ENCODE measurements at regions not wholly inside any gene's neighbourhood (a gene's known extent, or its start where the extent isn't known, plus 50 kb on each side); places are given as distances from the start of the nearest gene placed in this dataset.

GRCh38 chr17:79365836-79366770, 244.7 kb downstream of the RBFOX3 start:
- DNase-seq = no peak

DNA sequence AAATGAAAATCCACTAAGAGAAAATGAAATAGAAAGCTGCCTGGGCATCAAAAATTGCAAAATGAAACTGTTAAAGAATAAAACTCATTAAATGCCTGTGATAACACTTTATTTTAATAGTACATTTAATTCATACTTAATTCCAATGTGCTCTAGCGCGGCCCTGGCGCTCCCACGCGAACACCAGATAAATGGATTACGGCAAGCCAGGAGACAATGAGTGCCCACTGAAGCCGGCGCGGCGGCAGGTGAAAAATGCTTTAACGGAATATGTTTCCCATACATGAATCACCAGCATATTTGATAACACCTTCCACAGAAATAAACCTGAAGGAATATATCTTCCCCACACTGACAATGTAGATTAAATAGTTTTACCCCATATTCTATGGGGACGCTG, 245.5 kb downstream of the RBFOX3 start:
- no peak for DNase-seq

DNA sequence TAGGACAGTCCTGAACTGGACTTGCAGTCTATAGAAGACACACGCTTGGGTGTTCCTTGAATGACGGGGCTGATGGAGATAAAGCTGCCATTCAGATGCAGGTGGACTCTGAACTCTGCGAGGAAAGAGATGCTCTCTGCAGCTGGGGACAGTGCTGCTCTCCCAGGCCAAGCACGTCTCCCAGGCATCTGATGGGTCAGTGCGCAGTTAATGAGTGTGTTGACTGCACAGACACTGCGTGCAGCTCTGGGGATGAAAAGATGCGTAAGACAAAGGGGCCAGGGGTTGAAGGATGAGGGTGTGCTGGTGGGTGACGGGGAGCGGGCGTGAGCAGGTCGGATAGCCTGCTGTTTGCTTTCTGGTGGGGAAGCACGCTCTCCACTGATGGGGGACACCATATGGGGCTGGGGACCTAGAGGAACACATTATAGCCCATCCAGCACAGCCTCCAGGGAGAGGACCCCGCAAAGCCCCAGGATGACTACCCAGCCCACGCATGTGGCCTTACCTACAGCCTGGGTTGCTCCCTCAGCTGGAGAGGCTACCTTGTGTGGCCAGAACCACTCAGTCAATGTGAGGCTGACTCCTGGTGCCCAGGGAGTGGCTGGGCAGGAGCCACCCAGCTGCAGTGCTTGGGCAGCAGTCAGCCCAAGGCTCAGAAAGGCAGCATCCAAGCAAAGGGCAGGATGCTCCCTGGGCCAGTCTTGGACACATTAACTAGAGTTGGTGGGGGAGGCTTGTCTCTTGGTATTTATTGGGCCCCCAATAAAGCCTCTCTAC, 246.3 kb downstream of the RBFOX3 start:
- no peak for DNase-seq

- no peak for DNase-seq
Measured at GRCh38 chr17:79363552-79364275, 247.1 kb downstream of the RBFOX3 start.

- no peak for DNase-seq
Measured at GRCh38 chr17:79362772-79363305, 248.0 kb downstream of the RBFOX3 start.

DNA sequence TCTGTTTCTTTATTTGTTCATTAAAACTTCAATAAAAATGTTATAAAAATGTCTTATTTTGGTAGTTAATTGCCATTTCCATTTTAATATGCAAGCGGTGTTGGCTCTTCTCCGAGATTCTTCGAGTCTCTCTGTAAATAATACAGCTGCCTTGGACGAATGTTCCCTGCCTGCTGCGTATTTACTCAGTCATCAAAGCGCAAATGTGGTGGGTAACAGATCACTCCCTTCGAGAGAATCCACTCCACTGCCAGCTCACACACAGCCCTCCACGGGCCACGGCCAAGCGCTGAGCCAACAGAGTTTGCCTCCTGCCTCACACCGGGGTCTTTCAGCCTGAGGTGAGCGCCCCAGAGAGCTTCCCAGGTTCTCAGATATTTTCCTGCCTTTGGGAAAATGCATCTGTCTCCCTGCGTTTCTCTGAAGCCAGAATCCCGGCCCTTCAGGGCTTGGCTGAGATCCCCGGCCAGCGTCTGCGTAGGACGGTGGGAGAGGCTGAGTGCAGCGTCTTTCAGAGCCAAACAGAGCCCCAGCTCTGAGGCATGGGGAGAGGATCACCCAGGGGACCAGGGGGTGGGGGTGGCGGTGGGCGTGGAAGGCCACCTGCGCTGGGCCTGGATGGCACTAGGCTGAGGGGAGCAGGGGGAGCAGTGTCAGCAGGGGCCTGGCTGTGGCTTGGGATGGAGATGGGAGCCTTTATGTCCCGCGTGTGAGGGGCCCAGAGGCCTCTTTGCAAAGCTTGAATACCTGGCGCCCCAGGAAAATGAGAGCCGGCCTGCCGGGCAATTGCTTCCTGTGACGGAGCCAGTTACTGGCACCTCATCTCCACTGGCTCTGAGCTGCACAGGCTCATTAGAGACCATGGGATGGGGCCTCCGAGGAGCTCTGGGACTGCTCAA, 248.7 kb downstream of the RBFOX3 start:
- no peak for DNase-seq

GRCh38 chr17:79361221-79361734, 249.6 kb downstream of the RBFOX3 start:
- DNase-seq = no peak

GRCh38 chr17:79360196-79360595, 250.7 kb downstream of the RBFOX3 start:
- DNase-seq = no peak

DNA sequence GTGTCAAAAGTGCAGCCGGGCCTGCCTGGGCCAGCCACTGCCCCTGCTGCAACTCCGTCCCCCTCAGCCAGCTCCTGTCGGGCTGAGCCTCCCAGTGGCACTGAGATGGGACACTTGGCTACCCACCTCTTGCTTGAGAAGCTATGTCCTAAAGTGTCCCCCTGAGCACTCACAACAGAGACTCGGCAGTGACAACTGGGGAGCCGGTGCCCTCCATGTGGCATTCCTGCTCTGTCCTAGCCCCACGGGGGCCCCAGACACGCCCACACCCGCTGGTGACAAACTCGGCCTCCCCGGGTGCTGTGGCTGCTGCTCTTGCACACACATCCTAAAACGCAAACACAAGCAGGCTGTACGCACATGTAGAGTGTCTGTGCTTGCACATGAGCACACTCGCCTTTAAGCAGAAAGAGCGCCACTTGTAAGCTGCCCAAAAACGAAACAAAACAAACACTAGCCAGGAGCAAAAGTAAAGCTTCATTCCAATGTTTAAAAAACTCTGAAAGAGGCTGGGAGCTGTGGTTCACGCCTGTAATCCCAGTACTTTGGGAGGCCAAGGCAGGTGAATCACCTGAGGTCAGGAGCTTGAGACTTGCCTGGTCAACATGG, 253.9 kb downstream of the RBFOX3 start:
- no peak for DNase-seq

DNA sequence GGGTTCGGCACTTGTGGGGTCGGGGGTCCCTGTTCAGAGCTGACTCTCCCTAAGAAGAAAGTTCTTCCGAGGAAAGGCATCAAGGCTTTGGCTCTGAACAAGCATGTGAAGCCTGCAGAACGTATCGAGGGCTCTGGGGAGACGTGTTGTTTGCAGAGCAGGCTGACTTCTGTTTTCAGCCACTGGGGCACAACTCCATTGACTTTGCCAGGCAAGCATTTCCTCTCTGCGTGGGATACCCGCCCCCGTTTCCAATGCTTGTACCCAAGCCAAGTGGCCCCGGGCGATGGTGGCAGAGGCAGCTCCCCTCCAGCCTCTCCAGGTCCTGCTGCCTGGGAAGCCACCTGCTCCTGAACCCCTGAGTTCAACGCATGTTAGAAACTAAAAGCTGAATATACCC, 255.7 kb downstream of the RBFOX3 start:
- DNase-seq = no peak

DNA sequence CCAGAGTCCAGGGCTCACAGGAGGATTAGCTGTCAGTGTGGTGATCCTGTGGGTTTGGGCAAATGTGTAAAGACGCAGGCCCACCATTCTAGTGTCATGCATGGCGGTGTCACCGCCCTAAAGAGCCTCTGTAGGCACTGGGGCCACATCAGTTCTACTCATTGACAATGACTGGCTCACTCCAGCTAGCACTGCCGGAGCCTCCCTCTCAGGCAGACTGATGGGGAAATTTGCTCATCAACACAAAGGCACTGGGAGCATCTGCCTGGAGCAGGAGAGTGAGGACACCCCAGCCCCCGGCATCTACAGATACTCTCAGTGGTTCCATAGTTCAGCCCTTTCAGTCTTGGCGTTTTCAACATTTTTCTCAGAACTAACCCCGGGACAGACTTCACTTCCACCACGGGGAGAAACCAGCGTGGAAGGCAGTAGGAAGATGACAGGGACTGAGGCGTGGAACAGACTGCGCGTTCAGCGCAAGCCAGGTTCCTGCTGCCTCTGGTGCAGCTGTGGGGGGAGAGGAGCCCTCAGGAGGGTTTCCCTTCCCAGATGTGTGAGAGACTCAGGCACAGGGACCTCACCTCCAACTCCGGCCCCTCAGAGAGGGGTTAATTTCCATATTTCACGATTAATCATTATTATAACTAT, 256.6 kb downstream of the RBFOX3 start:
- DNase-seq = no peak

- DNase-seq = no peak
Measured at GRCh38 chr17:79353548-79353947, 257.3 kb downstream of the RBFOX3 start.

GRCh38 chr17:79353016-79353415, 257.8 kb downstream of the RBFOX3 start:
- no peak for DNase-seq

DNA sequence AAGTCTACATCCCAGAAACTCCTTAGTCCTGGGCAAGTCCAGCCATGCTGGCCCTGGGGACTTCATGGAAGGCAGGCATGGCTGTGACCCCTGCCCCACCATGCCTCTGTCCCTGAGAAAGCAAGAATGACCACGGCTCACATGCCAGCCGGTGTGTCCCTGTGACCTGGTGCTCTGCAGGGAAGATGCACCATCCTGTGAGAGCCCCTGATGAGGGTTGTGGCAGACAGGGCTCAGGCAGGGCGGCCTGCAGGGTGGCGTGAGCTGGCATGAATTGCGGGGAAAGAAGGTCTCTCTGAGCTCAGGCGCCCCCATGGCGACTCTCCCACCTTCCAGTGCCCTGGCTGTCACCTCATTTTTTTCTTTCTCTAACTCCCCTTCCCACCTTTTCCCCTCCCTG, 260.3 kb downstream of the RBFOX3 start:
- no peak for DNase-seq

DNA sequence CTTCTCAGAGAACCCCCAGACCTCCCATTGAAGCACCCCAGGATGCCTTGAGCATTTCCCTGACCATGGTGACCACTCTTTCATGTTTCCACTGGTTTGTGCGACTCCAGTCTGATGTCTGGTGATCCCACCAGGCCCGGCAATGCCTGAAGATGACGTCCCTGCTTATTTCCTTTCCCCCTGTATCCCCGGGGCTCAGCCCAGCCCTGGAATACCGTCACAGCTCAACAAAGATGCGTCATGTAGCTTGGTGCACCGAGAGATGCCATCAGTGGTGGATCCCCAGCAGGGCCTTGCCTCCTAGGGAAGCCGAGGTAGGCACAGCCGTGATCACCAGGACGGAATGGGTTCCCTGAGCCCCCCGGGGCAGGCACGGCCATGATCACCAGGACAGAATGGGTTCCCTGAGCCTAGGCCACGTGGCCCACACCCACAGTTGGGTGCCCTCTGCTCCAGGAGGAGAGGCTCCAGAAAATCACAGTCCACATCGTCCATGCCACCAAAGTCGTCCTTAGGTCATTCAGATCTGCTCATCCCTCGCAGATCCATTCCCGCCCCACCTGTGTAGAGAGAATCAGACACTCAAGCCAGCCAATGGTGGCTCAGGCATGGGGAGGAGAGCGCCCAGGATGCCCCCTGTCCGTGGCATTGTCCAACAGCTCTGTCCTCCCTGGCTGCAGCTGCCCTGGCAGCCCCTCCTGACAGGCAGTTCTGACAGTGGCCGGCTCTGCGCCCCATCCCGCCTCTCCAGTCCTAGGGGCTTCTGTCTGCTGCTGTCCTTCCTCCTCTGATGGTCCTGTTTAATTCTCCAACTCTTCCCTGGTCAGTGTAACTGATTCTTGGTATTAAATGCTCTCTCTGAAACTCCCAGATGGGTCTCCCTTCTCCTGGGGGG, 261.1 kb downstream of the RBFOX3 start:
- no peak for DNase-seq

DNA sequence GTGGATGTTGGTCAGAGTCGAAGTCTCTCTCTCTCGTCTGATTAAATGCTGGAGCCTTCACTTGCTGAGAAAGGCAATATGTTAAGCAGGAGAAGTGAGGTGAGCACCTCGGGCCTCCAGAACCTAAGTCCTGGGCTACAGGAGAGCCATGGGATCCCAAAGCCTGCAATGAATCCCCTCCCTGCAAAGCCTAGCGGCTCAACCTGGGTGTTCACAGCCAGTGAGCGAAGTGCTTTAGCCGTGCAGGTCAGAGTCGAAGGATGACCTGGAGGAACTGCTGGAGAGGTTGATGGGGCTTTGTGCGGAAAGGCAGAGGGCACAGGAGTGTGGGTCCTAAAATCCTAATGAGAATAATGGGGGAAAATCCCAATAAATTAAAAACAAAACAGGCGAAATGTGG, 267.8 kb downstream of the ENGASE start:
- DNase-seq = no peak

GRCh38 chr17:79341816-79342215, 267.2 kb downstream of the ENGASE start:
- no peak for DNase-seq

- no peak for DNase-seq
Measured at GRCh38 chr17:79341222-79341780, 266.7 kb downstream of the ENGASE start.
